ENCODE measurements at regions not wholly inside any gene's neighbourhood (a gene's known extent, or its start where the extent isn't known, plus 50 kb on each side); places are given as distances from the start of the nearest gene placed in this dataset.

GRCh38 chr2:60072609-60073008, 480.8 kb downstream of the BCL11A start:
- TF ChIP-seq CTCF (IDR thresholded peaks at IDR 0.05; ENCODE audit: low read length) (no peak), EZH2 (optimal IDR thresholded peaks at IDR 0.05; ENCODE audit: low read depth, low read length) (no peak)

All from MM.1S (cell line).